Liver (tissue), 8 donors: ENCODE measurements at regions not wholly inside any gene's neighbourhood (a gene's known extent, or its start where the extent isn't known, plus 50 kb on each side); places are given as distances from the start of the nearest gene placed in this dataset.

Experiments used
- DNase-seq: peaks from one replicate; pipeline ENCODE4 v3.0.0-alpha.2; 2017; ENCODE audit warnings: low spot score
- H3K27ac ChIP-seq, 2 donors: one replicate each; pipeline ENCODE4 v1.7.0; 2013; ENCODE audit warnings: inconsistent platforms in 2 of 2, low read length in 2 of 2, control low read depth in 1 of 2, low read depth in 1 of 2, mild to moderate bottlenecking in 1 of 2
- H3K27me3 ChIP-seq, 4 donors: one replicate each; pipeline versions ENCODE4 v1.6.1 to v1.7.0; 2013; ENCODE audit warnings: low read length in 3 of 4, inconsistent platforms in 1 of 4, mild to moderate bottlenecking in 1 of 4, moderate library complexity in 1 of 4; ENCODE audit not compliant: control insufficient read depth in 4 of 4, insufficient read depth in 4 of 4
- H3K36me3 ChIP-seq, 4 donors: one replicate each; pipeline versions ENCODE4 v1.6.1 to v1.7.0; 2013; ENCODE audit warnings: low read length in 3 of 4, mild to moderate bottlenecking in 3 of 4, low read depth in 1 of 4, moderate library complexity in 1 of 4; ENCODE audit not compliant: control insufficient read depth in 4 of 4, insufficient read depth in 3 of 4
- H3K4me1 ChIP-seq, 4 donors: one replicate each; pipeline versions ENCODE4 v1.6.1 to v1.7.0; 2013; ENCODE audit warnings: low read length in 3 of 4, mild to moderate bottlenecking in 3 of 4, moderate library complexity in 1 of 4; ENCODE audit not compliant: control insufficient read depth in 4 of 4, insufficient read depth in 4 of 4
- H3K4me3 ChIP-seq, 3 donors: one replicate each; pipeline versions ENCODE4 v1.6.1 to v1.7.0; 2013; ENCODE audit warnings: low read length in 3 of 3, control low read depth in 1 of 3, low read depth in 1 of 3, mild to moderate bottlenecking in 1 of 3
- H3K9ac ChIP-seq, 2 donors: one replicate each; pipeline ENCODE4 v1.7.0; 2013; ENCODE audit warnings: low read length in 2 of 2, mild to moderate bottlenecking in 2 of 2, moderate library complexity in 2 of 2, control low read depth in 1 of 2, low read depth in 1 of 2
- H3K9me3 ChIP-seq, 4 donors: one replicate each; pipeline versions ENCODE4 v1.6.1 to v1.7.0; 2013; ENCODE audit warnings: low read length in 3 of 4; ENCODE audit not compliant: control insufficient read depth in 4 of 4
- CTCF ChIP-seq: fragments of 150-350 bp; IDR thresholded peaks from 2 replicates; pipeline ENCODE4 v1.5.1; 2017; ENCODE audit warnings: improper control_type of control experiment, low read depth, low read length; ENCODE audit not compliant: missing input control
- EGR1 ChIP-seq, 2 donors: IDR thresholded peaks; 2 replicates each; pipeline ENCODE4 v1.6.1; 2016 to 2018; ENCODE audit warnings: antibody characterized with exemption in 2 of 2, low read depth in 2 of 2
- FOXA1 ChIP-seq: IDR thresholded peaks from 2 replicates; pipeline ENCODE4 v1.6.1; 2016; ENCODE audit warnings: antibody characterized with exemption
- FOXA2 ChIP-seq: IDR thresholded peaks from 2 replicates; pipeline ENCODE4 v1.6.1; 2016; ENCODE audit warnings: antibody characterized with exemption
- GABPA ChIP-seq, 2 donors: IDR thresholded peaks in 1 of 2; conservative IDR thresholded peaks in 1 of 2; 2 replicates each; pipeline ENCODE4 v1.6.1; 2016; ENCODE audit warnings: antibody characterized with exemption in 2 of 2, mild to moderate bottlenecking in 1 of 2, moderate library complexity in 1 of 2
- HNF4A ChIP-seq, 2 donors: conservative IDR thresholded peaks; 2 replicates each; pipeline ENCODE4 v1.6.1; 2016; ENCODE audit warnings: antibody characterized with exemption in 2 of 2, mild to moderate bottlenecking in 2 of 2
- HNF4G ChIP-seq: IDR thresholded peaks from 2 replicates; pipeline ENCODE4 v1.6.1; 2016; ENCODE audit warnings: antibody characterized with exemption
- JUND ChIP-seq, 2 donors: IDR thresholded peaks; 2 replicates each; pipeline ENCODE4 v1.6.1; 2016; ENCODE audit warnings: antibody characterized with exemption in 2 of 2
- NR2F2 ChIP-seq: IDR thresholded peaks from 2 replicates; pipeline ENCODE4 v1.6.1; 2016; ENCODE audit warnings: antibody characterized with exemption
- RAD21 ChIP-seq, 2 donors: IDR thresholded peaks; 2 replicates each; pipeline ENCODE4 v1.6.1; 2016; ENCODE audit warnings: antibody characterized with exemption in 2 of 2, mild to moderate bottlenecking in 2 of 2
- RXRA ChIP-seq, 2 donors: IDR thresholded peaks; 2 replicates each; pipeline ENCODE4 v1.6.1; 2017 to 2018; ENCODE audit warnings: antibody characterized with exemption in 2 of 2, mild to moderate bottlenecking in 1 of 2
- SP1 ChIP-seq: IDR thresholded peaks from 2 replicates; pipeline ENCODE4 v1.6.1; 2018; ENCODE audit warnings: antibody characterized with exemption, mild to moderate bottlenecking
- TAF1 ChIP-seq: conservative IDR thresholded peaks from 2 replicates; pipeline ENCODE4 v1.6.1; 2016; ENCODE audit warnings: antibody characterized with exemption, mild to moderate bottlenecking
- YY1 ChIP-seq: IDR thresholded peaks from 2 replicates; pipeline ENCODE4 v1.6.1; 2016; ENCODE audit warnings: antibody characterized with exemption, mild to moderate bottlenecking
- ZBTB33 ChIP-seq: IDR thresholded peaks from 2 replicates; pipeline ENCODE4 v1.6.1; 2016; ENCODE audit warnings: antibody characterized with exemption
- WGBS: extraction: QIAGEN DNeasy Blood & Tissue Kit; methylation state at CpG from one replicate; pipeline ENCODE4 v1.1.7; 2013; 5-methylcytosine and 5-hydroxymethylcytosine counted together
- TF ChIP-seq, protein P1 (sequence below): IDR thresholded peaks from 2 replicates; pipeline ENCODE4 v1.6.1; 2016; ENCODE audit warnings: antibody characterized with exemption, mild to moderate bottlenecking
- TF ChIP-seq, protein P2 (sequence below): IDR thresholded peaks from 2 replicates; pipeline ENCODE4 v1.6.1; 2016; ENCODE audit warnings: antibody characterized with exemption
- donor health status: healthy.
- donor health status: healthy.
- donor health status: healthy.
- donor health status: healthy.
- donor health status: healthy.

- TF ChIP-seq ZBTB33 (no peak), NR2F2 (no peak), RXRA (IDR thresholded peaks at IDR 0.05) (no peak), RAD21 (IDR thresholded peaks at IDR 0.05) (no peak)
Observed at GRCh38 chr9:136597141-136597885, 51.5 kb upstream of the NOTCH1 start (continued).

DNA sequence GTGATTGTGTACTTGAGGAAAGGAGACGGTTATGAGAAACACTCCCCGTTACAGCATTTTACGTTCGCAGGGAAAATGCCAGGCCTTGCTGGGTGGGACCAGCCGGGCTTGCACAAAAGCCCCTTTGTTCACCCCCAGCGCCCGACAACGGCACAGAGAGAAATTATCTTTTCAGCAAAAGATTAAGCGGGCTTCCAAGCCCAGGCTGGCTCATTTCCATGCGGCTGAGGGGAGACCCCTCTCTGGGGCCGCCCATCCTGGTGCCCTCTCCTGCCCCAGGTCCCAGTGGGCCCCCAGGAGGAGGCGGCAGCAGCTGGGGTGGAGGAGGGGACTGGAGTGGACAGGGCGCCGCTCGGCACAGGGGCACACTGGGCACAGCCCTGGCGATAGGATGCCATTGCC, 50.8 kb upstream of the NOTCH1 start:
- no peak for DNase-seq
- H3K4me1 ChIP-seq: no peaks in the 10 kb centered on the region
- WGBS: 81% methylated on average over 16 of the region's 16 CpGs

DNA sequence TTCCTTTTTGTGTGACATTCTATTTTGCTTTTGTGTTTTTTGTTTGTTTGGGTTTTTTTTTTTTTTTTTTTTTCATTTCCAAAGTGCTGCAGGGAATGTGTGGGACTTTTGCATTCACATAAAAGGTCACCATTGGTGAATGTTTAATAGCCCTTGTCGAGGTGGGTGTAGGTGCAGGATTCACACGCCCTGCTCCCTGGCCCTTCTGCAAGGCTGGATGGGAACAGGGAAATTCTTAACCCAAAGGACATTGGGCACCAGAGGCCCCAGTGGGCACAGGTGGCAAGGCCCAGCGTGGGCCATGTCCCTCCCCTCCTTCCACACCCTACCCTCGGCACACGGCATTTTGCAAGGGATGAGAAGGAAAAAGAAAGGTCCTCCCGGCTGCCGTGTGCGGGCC, 50.4 kb upstream of the NOTCH1 start:
- no peak overlapping the region for H3K4me3 ChIP-seq
- TF ChIP-seq GABPA (IDR thresholded peaks at IDR 0.05 in 1 of 2, conservative IDR thresholded peaks at IDR 0.05 in 1 of 2) (no peak), NR2F2 (no peak), TAF1 (no peak), HNF4G (no peak), SP1 (no peak), CTCF (no peak), FOXA1 (no peak), FOXA2 (no peak), HNF4A (conservative IDR thresholded peaks at IDR 0.05) (no peak), EGR1 (IDR thresholded peaks at IDR 0.05; ENCODE audit: low read depth in 2 of 2) (no peak), JUND (IDR thresholded peaks at IDR 0.05) (no peak)
- TF ChIP-seq, protein P1, sequence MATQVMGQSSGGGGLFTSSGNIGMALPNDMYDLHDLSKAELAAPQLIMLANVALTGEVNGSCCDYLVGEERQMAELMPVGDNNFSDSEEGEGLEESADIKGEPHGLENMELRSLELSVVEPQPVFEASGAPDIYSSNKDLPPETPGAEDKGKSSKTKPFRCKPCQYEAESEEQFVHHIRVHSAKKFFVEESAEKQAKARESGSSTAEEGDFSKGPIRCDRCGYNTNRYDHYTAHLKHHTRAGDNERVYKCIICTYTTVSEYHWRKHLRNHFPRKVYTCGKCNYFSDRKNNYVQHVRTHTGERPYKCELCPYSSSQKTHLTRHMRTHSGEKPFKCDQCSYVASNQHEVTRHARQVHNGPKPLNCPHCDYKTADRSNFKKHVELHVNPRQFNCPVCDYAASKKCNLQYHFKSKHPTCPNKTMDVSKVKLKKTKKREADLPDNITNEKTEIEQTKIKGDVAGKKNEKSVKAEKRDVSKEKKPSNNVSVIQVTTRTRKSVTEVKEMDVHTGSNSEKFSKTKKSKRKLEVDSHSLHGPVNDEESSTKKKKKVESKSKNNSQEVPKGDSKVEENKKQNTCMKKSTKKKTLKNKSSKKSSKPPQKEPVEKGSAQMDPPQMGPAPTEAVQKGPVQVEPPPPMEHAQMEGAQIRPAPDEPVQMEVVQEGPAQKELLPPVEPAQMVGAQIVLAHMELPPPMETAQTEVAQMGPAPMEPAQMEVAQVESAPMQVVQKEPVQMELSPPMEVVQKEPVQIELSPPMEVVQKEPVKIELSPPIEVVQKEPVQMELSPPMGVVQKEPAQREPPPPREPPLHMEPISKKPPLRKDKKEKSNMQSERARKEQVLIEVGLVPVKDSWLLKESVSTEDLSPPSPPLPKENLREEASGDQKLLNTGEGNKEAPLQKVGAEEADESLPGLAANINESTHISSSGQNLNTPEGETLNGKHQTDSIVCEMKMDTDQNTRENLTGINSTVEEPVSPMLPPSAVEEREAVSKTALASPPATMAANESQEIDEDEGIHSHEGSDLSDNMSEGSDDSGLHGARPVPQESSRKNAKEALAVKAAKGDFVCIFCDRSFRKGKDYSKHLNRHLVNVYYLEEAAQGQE: no peak
- TF ChIP-seq, protein P2, sequence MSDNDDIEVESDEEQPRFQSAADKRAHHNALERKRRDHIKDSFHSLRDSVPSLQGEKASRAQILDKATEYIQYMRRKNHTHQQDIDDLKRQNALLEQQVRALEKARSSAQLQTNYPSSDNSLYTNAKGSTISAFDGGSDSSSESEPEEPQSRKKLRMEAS: no peak
- no peaks in the 10 kb centered on the region for H3K27me3 ChIP-seq
- no peak overlapping the region for H3K27ac ChIP-seq
- no peaks in the 10 kb centered on the region for H3K9me3 ChIP-seq
- H3K36me3 ChIP-seq: no peaks in the 10 kb centered on the region
- no peak for DNase-seq
- 68% methylated on average over 8 of the region's 8 CpGs for WGBS
- H3K9ac ChIP-seq: no peak overlapping the region
- no peaks in the 10 kb centered on the region for H3K4me1 ChIP-seq

More for the DNA sequence above, 50.8 kb upstream of the NOTCH1 start:
- Histone ChIP-seq H3K36me3 (no peaks in the 10 kb centered on the region), H3K4me3 (no peak overlapping the region), H3K9me3 (no peaks in the 10 kb centered on the region), H3K27ac (no peak overlapping the region), H3K9ac (no peak overlapping the region), H3K27me3 (no peaks in the 10 kb centered on the region)
- TF ChIP-seq HNF4A (conservative IDR thresholded peaks at IDR 0.05) (no peak), EGR1 (IDR thresholded peaks at IDR 0.05; ENCODE audit: low read depth in 2 of 2) (no peak), YY1 (no peak), SP1 (no peak)
- TF ChIP-seq, protein P2: no peak
